GM19395 (cell line): ENCODE measurements at regions not wholly inside any gene's neighbourhood (a gene's known extent, or its start where the extent isn't known, plus 50 kb on each side); places are given as distances from the start of the nearest gene placed in this dataset.
"Not testable (repeated sequence)": the region's sequence is repeated elsewhere in the genome, so short reads cannot be mapped to it uniquely, and the experiment has no call there.

Experiments
- ATAC-seq: cut with Tn5 transposase; IDR thresholded peaks from one replicate; pipeline ENCODE4 v1.9.1; 2021; ENCODE audit warnings: mild to moderate bottlenecking, moderate library complexity; ENCODE audit not compliant: unreplicated experiment

DNA sequence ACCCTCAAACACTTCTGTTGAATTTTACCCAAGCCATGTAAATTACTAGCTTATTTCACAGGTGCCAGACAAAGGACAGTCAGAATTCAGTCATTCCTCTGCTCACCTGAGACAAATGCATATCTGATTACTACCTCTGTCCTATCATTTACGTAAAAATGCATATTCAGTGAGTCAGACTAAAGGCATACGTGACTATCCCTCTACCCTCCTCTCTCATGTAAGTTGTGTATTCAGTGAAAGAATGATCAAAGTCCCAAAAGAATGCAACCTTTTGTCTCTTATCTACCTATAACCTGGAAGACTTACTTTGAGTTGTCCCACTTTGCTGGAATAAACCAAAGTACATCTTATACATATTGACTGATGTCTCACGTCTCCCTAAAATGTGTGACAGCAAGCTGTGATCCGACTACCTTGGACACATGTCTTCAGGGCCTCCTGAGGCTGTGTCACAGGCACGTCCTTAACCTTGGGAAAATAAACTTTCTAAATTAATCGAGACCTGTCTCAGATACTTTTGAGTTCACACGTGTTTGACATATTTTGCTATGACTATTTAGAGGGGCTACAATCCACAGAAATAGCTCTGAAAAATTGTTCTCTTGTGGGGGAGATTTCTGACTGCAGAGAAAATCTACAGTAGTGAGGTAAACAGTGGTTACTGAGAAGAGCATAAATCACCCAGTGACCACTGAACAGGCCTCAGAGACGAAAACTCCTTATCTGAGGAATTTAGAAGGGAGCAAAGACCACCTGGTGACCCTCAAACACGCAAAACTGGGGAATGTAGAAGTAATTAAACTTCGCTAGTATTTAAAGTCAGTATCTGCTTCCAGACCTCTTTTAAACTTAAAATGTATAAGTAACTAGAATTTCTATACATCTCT is 1575.8 kb downstream of the STIM2 start:
- no peak for ATAC-seq

DNA sequence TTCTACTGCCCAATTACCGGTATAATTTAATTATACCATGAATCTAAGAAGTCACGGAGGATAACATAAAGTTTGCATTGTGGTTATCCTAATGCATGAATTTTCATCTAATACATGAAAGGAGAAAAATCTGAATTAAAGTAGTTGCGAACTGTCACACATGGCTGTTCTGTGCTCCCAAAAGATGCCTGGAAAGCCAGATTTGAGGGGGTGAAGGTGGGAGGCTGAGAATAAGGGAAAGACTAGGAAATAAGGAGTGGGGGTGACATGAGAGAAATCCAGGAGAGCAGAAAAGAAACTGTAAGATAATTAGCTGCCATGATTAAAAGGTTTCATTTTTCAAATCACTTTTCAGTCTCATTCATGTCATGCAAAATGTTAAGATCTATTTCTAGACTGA is 1582.7 kb downstream of the STIM2 start:
- no peak for ATAC-seq

DNA sequence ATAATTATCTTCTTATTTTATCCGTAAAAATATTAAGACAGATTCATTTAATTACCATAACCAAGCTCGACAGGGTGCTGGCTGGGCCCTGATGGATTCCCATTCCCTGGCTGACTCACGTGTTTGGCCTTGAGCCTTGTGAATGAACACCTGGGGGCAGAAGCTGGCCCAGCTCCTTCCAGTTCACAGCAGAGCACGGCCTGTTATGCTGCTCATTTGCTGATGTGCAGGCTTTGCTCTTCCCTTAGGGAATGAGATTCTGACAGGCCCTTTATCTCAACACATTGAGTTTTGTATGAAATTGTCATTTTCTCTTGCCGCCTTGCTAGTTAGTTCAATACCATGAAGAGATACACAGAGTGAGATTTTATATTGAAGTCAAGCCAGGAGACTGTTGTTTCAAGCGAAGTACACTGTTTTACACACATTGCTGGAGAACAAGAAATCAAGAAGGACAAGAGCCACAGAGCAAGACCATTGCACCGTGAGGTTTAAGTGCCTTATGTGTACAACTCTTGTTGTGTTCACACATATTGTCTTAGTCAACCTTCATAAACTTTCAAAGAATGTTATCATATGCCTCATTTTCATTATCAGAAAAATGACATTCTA is 1583.3 kb downstream of the STIM2 start:
- ATAC-seq, result no peak

DNA sequence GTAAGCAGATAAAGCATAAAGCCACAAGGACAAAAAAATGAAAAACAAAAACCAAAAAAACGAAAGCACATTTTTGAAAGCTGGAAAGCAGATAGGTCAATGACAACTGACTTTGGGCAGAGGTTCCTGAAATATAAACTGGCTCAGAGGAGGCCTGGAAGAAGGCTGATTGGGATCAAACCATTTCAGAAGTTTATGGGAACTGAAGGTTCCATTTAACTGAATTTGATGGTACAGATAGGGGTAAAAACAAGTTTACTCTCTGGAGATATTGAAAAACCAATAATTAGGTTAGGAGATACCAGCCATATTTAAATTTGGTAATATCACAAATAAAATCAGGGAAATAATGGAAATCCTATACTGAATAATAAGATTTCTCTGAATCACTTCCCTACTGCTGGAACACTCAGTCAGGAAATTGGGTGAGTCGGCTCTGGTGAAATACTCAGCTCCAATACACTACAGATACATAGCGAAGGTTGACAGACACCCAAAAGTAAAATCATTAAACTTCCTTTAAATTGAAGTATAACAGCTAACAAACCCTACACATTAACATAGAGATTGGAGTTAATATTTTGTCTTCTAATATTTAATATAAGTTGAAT is 1584.3 kb downstream of the STIM2 start:
- no peak for ATAC-seq

DNA sequence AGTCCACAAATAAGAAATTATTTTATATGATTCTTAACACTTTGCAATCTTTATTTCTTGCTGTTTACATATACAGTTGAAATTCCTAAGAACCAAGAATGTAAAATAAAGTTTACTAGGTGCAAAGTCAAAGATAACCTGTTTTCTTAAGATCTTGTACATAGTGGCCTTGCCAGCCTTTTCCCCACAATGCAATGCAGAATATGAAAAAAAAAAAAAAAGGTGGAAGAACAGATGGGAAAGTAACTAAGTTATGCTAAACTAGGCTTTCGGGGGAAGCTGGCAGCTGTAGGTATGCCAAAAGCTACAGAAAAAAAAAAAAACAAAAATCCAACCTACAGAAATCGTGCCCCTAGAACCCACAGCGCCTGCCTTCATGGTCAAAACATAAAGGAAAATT is 1588.4 kb downstream of the STIM2 start:
- ATAC-seq, result no peak

DNA sequence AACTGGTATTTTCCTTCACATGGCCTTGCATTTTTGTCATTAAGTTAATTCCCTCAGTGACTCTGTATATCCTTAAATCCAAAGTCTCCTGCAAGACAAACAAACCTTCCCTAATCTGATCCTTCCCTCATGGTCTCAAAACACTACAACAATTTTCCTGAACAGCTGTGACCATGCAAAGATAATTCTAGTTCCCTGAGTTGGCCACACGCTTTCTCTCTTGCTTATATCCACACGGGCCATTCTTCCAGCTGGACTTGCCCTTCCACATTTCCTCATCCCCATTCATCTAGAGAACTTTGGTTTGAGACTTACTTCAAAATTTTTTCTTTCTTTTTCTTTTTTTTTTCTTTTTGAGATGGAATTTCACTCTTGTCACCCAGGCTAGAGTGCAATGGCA is 1590.7 kb downstream of the STIM2 start:
- no peak for ATAC-seq

DNA sequence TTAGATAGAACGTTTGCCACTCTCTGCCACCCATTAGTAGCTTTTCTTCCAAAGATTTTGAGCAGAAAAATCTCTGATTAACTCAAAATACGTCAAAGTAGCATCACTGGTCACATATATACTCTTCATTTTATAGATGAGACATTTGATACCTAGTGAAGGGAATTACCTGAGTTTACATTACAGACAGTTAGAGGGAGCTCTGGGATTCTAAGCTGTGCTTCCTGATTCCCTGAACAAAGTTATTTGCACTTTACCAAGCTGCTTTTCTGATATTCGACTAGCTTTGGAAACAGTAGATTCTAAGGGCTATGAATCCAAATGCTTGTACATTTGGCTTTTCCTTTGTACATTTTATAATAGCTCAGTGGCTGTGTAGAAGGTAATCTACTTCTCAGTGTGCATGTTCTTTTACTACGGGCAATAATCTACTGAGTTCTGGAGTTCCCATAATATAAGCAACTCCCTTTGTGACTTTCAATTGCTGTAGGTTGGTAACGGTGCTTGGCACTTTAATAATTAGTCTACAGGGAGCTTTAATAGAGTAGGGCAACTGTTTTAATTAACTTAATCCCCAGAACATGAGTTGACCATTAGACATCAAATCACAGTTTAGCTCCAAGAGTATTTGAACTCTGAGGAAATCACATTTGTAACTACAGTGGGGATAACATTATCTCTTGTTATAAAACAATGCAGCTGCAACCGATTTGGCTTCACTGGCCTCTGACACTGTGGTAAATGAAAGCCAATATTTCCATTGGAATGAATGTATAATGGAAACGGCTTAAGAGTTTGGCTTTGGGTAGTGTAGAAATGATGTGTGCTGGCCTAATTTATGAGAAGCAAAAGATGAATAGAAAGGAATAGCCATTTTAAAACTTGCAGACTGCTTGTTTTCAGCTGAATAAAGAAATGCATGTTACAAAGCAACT is 1602.4 kb downstream of the STIM2 start:
- no peak for ATAC-seq

DNA sequence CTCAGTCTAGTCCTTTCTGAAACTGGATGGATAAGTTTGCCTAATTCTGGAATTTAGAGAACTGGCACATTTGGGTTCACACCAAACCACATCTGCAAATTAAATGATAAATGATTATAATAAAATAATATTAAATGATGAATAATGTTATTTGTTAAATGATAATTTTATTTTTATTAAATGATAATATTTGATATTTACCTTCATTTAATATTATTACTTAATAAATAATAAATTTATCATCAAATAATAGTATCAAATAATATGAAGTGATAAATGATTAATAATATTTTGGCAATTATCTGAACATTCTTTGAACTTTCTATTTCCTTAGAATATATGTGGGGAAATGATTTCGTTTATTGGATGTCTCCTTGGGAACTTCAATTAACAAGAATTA is 1604.2 kb downstream of the STIM2 start:
- ATAC-seq, result no peak

DNA sequence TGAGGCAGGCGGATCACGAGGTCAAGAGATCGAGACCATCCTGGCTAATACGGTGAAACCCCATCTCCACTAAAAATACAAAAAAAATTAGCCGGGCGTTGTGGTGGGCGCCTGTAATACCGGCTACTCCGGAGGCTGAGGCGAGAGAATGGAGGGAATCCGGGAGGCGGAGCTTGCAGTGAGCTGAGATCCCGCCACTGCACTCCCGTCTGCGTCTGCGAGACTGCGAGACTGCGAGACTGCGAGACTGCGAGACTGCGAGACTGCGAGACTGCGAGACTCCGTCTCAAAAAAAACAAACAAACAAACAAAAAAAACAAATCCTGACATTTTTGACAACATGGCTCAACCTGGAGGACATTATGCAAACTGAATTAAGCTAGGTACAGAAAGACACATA is 1606.2 kb downstream of the STIM2 start:
- not testable (repeated sequence) for ATAC-seq

DNA sequence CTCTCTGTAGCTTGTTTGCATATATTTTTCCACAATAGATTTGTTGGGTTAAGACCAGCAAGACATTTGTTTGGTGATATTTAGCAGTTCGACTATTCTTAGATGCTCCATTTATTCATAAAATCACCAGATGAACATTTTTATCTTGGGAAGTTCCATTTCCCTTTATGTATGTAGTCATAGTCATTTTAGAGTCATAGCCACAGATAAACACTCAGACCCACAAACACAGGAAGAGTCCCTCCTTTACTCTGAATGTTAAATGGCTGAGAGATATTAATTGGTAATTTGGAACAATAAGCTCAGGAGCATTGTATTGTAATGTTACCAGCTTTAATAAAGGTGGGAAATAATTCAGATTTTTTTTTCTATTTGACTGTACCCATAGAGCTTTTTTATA is 1608.7 kb downstream of the STIM2 start:
- no peak for ATAC-seq

DNA sequence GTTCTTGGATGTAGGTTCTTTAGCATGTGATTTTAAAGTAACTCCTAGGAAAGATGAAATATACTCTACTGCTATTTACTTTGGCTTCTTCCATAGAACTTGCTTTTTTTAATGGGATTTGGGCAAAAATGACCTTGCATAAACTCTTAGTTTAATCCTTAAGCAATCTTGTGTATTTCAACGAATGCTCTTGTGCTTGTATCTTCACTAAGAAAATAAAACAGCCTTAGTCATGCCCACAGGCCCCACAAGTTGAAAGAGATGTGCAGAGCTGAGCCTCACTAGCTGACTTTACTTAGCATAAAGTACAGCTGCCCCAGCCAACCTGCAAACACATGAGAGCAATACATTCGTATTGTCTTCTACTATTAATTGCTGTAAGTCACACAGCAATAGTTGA is 1609.2 kb downstream of the STIM2 start:
- ATAC-seq, result no peak

DNA sequence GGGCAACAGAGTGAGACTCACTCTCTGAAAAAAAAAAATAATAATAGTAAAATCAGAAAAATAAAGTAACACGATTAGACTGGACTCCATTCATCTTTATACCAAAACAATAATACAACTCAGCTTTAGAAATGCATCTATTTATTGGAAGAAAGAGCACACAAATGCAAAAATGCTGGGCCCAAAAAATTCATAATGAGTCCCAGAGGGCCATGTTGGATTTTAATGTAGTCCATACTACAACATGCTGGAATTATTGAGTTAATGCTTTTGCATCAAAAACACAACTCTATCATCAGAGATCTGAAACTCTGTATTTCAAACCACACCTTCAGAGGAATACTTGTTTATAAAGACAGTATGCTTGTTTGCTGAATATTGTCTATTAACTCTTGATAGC is 1614.7 kb downstream of the STIM2 start:
- no peak for ATAC-seq

DNA sequence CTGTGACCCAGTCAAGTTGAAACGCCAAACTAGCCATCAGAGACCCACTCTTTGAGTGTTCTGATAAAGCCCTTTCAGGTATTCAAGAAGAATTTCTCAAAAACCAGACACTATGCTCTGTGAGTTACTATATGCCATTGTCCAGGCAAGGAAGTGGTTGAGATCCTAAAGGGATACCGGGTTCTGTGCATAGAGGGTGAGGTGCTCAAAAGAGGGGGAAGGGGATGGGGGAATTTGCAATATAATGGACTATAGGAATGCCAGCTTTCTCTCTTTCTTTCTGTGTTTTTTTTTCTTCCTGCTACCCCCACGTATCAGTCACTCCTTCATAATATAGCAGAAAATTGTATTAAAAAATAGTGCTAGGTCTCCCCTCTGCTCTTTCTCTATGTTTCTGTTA is 1619.0 kb downstream of the STIM2 start:
- ATAC-seq, result no peak

DNA sequence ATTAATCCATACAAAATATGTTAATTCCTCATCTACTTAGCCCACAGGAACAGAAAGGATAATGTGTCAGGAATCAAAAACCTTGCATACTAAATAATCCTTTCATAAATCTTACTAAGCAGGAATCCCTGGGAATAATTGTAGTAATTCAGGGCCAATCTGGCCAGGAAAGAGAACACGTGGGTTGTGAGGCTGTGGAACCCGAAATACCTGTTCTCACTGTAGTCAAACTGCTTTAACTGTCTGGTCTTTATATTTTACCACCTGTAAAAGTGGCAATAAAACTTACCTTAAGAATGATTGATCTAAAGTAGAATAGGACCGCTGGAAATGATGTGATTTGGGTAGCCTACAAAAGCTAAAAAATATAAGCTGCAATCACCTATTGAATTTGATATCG is 1620.9 kb downstream of the STIM2 start:
- no peak for ATAC-seq

DNA sequence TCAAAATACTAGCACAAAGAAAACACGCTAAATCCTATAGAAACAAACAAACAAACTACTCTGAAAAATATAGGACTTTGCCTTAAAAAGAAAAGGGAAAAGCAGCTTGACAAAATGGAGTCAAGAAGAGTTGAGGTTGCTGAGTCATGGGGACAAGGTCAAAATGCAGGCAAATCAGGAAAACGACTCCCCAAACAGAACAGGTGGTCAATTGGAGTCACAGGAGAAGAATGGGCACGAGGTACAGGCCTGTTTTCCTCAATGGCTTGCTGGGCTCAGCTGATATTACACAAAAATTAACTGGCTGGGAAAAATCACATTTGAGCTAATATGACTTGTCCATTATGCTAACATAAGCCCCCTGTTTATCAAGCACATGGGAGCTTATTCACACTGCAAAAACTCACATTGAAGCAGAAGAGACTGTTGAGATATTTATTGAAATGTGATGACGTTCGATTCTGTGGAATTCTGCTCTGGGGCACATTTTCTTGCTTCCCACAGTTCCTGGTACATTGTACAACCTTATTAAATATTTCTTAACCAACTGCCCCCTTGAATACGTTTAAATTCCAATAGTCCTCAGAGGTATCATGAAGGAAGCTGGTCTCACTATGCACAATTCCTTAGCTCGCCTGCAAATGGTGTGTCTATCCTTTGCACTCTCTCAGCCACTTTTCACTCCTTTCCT is 1622.1 kb downstream of the STIM2 start:
- no peak for ATAC-seq

DNA sequence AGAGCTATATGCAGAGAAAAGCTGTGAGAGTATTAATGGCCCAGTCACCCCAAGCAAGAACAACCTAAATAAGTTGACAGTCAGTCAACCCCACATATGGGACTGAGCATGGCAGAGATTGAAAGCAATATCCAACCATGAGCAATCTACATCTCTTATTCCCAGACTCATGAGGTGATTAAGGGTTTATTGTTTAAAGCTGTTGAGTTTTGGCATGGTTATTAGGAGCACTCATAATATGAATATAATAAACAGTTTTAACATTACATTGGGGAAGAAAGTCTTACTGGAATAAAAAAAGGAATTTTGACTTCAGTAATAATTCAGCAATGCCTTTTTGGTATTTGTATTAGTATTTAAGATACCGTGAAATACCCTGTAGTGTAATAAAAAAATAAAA is 1627.4 kb downstream of the STIM2 start:
- ATAC-seq, result no peak

DNA sequence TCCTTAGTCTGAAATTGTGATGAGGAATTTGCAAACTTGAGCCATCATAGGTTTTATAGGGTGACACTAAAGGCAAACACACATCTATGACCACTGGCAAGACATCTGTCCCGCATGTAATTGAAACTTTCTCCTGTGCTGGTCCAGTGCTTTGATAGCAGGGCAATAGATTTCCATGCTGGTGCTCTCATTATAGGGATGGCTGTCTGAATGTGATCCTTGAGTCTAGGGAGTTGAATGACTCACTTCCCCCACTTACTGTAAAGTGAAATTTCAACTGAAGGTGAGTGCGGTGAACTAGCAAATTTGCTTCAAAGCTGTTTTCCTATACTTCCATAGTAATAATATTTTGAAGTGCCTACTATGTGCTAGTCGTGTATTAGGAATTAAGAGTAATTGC is 1630.0 kb downstream of the STIM2 start:
- no peak for ATAC-seq

DNA sequence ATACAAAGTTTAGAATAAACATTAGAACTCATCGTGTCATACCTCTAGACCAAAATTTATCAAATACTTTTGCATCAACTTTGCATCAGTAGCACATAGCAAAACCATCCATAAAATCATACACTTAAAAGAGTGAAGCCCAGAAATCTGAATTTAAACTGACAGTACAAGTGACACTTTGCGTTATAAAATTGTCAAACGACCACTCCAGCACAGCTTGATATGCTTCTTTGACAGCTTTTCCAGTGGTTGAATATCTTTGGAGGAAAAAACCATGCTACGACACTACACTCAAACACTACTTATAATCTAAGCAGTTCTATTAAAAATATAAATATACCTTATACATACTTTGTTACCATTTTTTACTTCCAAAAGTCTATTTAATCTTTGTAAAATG is 1644.4 kb downstream of the STIM2 start:
- ATAC-seq, result no peak

DNA sequence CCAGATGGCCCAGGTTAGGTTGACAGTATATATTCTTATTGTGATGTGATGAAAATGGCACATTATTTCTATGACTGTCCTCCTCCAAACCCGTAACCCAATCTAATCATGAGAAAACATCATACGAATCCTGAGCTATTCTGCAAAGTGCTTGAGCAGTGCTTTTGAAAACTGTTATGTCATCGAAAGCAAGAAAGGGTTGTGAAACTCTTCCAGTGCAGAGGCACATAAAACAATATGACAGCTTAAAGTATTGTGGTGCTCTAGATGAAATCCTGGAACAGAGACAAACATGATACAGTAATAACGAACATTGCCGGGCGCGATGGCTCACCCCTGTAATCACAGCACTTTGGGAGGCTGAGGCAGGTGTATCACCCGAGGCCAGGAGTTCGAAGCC is 1648.0 kb downstream of the STIM2 start:
- ATAC-seq, result no peak

DNA sequence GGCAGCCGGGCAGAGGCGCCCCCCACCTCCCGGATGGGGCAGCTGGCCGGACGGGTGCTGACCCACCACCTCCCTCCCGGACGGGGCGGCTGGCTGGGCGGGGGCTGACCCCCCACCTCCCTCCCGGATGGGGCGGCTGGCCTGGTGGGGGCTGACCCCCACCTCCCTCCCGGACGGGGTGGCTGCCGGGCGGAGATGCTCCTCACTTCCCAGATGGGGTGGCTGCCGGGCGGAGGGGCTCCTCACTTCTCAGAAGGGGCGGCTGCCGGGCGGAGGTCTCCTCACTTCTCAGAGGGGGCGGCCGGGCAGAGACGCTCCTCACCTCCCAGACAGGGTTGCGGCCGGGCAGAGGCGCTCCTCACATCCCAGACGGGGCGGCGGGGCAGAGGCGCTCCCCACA is 1654.1 kb downstream of the STIM2 start:
- not testable (repeated sequence) for ATAC-seq
